WTC11 (cell line): ENCODE measurements at regions not wholly inside any gene's neighbourhood (a gene's known extent, or its start where the extent isn't known, plus 50 kb on each side); places are given as distances from the start of the nearest gene placed in this dataset.

ENCODE experiments used
- ATF1 ChIP-seq: sonication (generic); formaldehyde crosslinking; IDR thresholded peaks from 2 replicates; pipeline ENCODE4 v1.8.1; 2023; ENCODE audit warnings: mild to moderate bottlenecking, moderate library complexity, missing genetic modification reagents
- CREB1 ChIP-seq: sonication (generic); formaldehyde crosslinking; IDR thresholded peaks from 2 replicates; pipeline ENCODE4 v1.8.0; 2023; ENCODE audit warnings: mild to moderate bottlenecking, missing genetic modification reagents
- CTCF ChIP-seq: fragments of 200-600 bp; IDR thresholded peaks from 2 replicates; pipeline ENCODE4 v1.8.0; 2022; ENCODE audit warnings: antibody characterized with exemption
- E2F5 ChIP-seq: sonication (generic); formaldehyde crosslinking; IDR thresholded peaks from 2 replicates; pipeline ENCODE4 v1.8.1; 2022; ENCODE audit warnings: mild to moderate bottlenecking, moderate library complexity, missing genetic modification reagents
- ESRRA ChIP-seq: sonication (generic); formaldehyde crosslinking; IDR thresholded peaks from 2 replicates; pipeline ENCODE4 v1.8.1; 2022; ENCODE audit warnings: mild to moderate bottlenecking, missing genetic modification reagents, borderline replicate concordance
- FOXJ3 ChIP-seq: sonication (generic); formaldehyde crosslinking; IDR thresholded peaks from 2 replicates; pipeline ENCODE4 v1.9.0; 2021; ENCODE audit warnings: missing genetic modification reagents, mild to moderate bottlenecking, borderline replicate concordance
- FOXP4 ChIP-seq: sonication (generic); formaldehyde crosslinking; IDR thresholded peaks from 2 replicates; pipeline ENCODE4 v1.8.0; 2022; ENCODE audit warnings: mild to moderate bottlenecking, missing genetic modification reagents
- HMGXB4 ChIP-seq: sonication (generic); formaldehyde crosslinking; IDR thresholded peaks from 2 replicates; pipeline ENCODE4 v1.8.1; 2023; ENCODE audit warnings: mild to moderate bottlenecking, moderate library complexity, missing genetic modification reagents
- IRF1 ChIP-seq: sonication (generic); formaldehyde crosslinking; IDR thresholded peaks from 2 replicates; pipeline ENCODE4 v1.8.0; 2023; ENCODE audit warnings: missing genetic modification reagents
- JUN ChIP-seq: sonication (generic); formaldehyde crosslinking; IDR thresholded peaks from 2 replicates; pipeline ENCODE4 v1.8.0; 2023; ENCODE audit warnings: mild to moderate bottlenecking, missing genetic modification reagents
- MLX ChIP-seq: sonication (generic); formaldehyde crosslinking; IDR thresholded peaks from 2 replicates; pipeline ENCODE4 v1.8.1; 2023; ENCODE audit warnings: mild to moderate bottlenecking, missing genetic modification reagents, moderate library complexity
- NFE2L1 ChIP-seq: sonication (generic); formaldehyde crosslinking; IDR thresholded peaks from 2 replicates; pipeline ENCODE4 v1.8.1; 2023; ENCODE audit warnings: missing genetic modification reagents
- ZNF425 ChIP-seq: fragments of 250-450 bp; sonication (Bioruptor Pico); conservative IDR thresholded peaks from 2 replicates; pipeline ENCODE4 v1.9.0; 2021; ENCODE audit warnings: mild to moderate bottlenecking
- ZNF512 ChIP-seq: sonication (generic); formaldehyde crosslinking; IDR thresholded peaks from 2 replicates; pipeline ENCODE4 v1.8.1; 2022; ENCODE audit warnings: missing genetic modification reagents, borderline replicate concordance

- TF ChIP-seq CTCF (no peak), ZNF512 (CRISPR knock-in tag) (no peak), FOXJ3 (CRISPR knock-in tag) (no peak), ATF1 (CRISPR knock-in tag) (no peak), NFE2L1 (no peak), IRF1 (CRISPR knock-in tag) (no peak), JUN (no peak), HMGXB4 (no peak), FOXP4 (CRISPR knock-in tag) (no peak), ZNF425 (CRISPR knock-in tag) (no peak), MLX (CRISPR knock-in tag) (no peak), CREB1 (CRISPR knock-in tag) (no peak), ESRRA (CRISPR knock-in tag) (no peak), E2F5 (no peak)
Observed at GRCh38 chr2:8365331-8365910, 316.4 kb upstream of the ID2 start.
